ENCODE measurements at regions not wholly inside any gene's neighbourhood (a gene's known extent, or its start where the extent isn't known, plus 50 kb on each side); places are given as distances from the start of the nearest gene placed in this dataset.
A peak's percentile ranks its signal among the peaks of the same experiment; 100 is the strongest.

GRCh38 chr10:128209862-128210214 lies 83.6 kb upstream of the MKI67 start:
- WGBS = 96% methylated on average over 13 of the region's 13 CpGs
- no peak overlapping the region for H3K9ac ChIP-seq (ENCODE audit: low read depth, low read length)
- no peak overlapping the region for H3K27ac ChIP-seq (ENCODE audit: low read depth, low read length)
- H3K9me3 ChIP-seq (ENCODE audit: insufficient read depth, low read depth, low read length) = no peaks in the 10 kb centered on the region
- H3K36me3 ChIP-seq (ENCODE audit: insufficient read depth, low read length) = no peaks in the 10 kb centered on the region
- H3K4me1 ChIP-seq (ENCODE audit: insufficient read depth, low read length) = no peaks in the 10 kb centered on the region; the same call in 1 of the 2 replicates
- peak overlapping the region; percentile 67; the same call in 1 of the 2 replicates for H3K4me3 ChIP-seq (ENCODE audit: low read length)
- H3K27me3 ChIP-seq (ENCODE audit: insufficient read depth, low read length) = peaks cover 18% of the 10 kb centered on the region

- H3K4me3 ChIP-seq (ENCODE audit: low read length) = peak overlapping the region; percentile 67
- no peak overlapping the region for H3K27ac ChIP-seq (ENCODE audit: low read depth, low read length)
- peaks cover 18% of the 10 kb centered on the region for H3K27me3 ChIP-seq (ENCODE audit: insufficient read depth, low read length)
- H3K4me1 ChIP-seq (ENCODE audit: insufficient read depth, low read length) = no peaks in the 10 kb centered on the region; the same call in 1 of the 2 replicates
- no peaks in the 10 kb centered on the region for H3K9me3 ChIP-seq (ENCODE audit: insufficient read depth, low read depth, low read length)
- WGBS = 3% methylated on average over 91 of the region's 91 CpGs
- H3K36me3 ChIP-seq (ENCODE audit: insufficient read depth, low read length) = no peaks in the 10 kb centered on the region
- H3K9ac ChIP-seq (ENCODE audit: low read depth, low read length) = peak overlapping the region; percentile 42; the same call in 1 of the 2 replicates
Observed at GRCh38 chr10:128210215-128211063, 84.2 kb upstream of the MKI67 start.

GRCh38 chr10:128211064-128211504 lies 84.9 kb upstream of the MKI67 start:
- Histone ChIP-seq H3K9me3 (ENCODE audit: insufficient read depth, low read depth, low read length) (no peaks in the 10 kb centered on the region), H3K4me1 (ENCODE audit: insufficient read depth, low read length) (no peaks in the 10 kb centered on the region; the same call in 1 of the 2 replicates), H3K27me3 (ENCODE audit: insufficient read depth, low read length) (peaks cover 18% of the 10 kb centered on the region), H3K4me3 (ENCODE audit: low read length) (peak overlapping the region; percentile 67), H3K36me3 (ENCODE audit: insufficient read depth, low read length) (no peaks in the 10 kb centered on the region), H3K27ac (ENCODE audit: low read depth, low read length) (no peak overlapping the region), H3K9ac (ENCODE audit: low read depth, low read length) (no peak overlapping the region; the same call in 1 of the 2 replicates)
- WGBS = 36% methylated on average over 24 of the region's 25 CpGs

GRCh38 chr10:128211953-128212727 lies 85.9 kb upstream of the MKI67 start:
- H3K36me3 ChIP-seq (ENCODE audit: insufficient read depth, low read length) = no peaks in the 10 kb centered on the region
- no peak overlapping the region for H3K27ac ChIP-seq (ENCODE audit: low read depth, low read length)
- H3K9me3 ChIP-seq (ENCODE audit: insufficient read depth, low read depth, low read length) = no peaks in the 10 kb centered on the region
- no peaks in the 10 kb centered on the region; the same call in 1 of the 2 replicates for H3K4me1 ChIP-seq (ENCODE audit: insufficient read depth, low read length)
- WGBS = 28% methylated on average over 32 of the region's 32 CpGs
- peak overlapping the region; percentile 12; the same call in 1 of the 2 replicates for H3K4me3 ChIP-seq (ENCODE audit: low read length)
- H3K9ac ChIP-seq (ENCODE audit: low read depth, low read length) = no peak overlapping the region
- H3K27me3 ChIP-seq (ENCODE audit: insufficient read depth, low read length) = peaks cover 18% of the 10 kb centered on the region

- Histone ChIP-seq H3K27me3 (ENCODE audit: insufficient read depth, low read length) (peaks cover 18% of the 10 kb centered on the region), H3K4me1 (ENCODE audit: insufficient read depth, low read length) (no peaks in the 10 kb centered on the region; the same call in 1 of the 2 replicates), H3K9me3 (ENCODE audit: insufficient read depth, low read depth, low read length) (no peaks in the 10 kb centered on the region), H3K36me3 (ENCODE audit: insufficient read depth, low read length) (no peaks in the 10 kb centered on the region), H3K9ac (ENCODE audit: low read depth, low read length) (no peak overlapping the region), H3K4me3 (ENCODE audit: low read length) (no peak overlapping the region), H3K27ac (ENCODE audit: low read depth, low read length) (no peak overlapping the region)
- WGBS = 94% methylated on average over 7 of the region's 7 CpGs
Observed at GRCh38 chr10:128213156-128213555, 86.9 kb upstream of the MKI67 start.

- Histone ChIP-seq H3K36me3 (ENCODE audit: insufficient read depth, low read length) (no peaks in the 10 kb centered on the region), H3K27ac (ENCODE audit: low read depth, low read length) (no peak overlapping the region), H3K4me1 (ENCODE audit: insufficient read depth, low read length) (no peaks in the 10 kb centered on the region; the same call in 1 of the 2 replicates), H3K9me3 (ENCODE audit: insufficient read depth, low read depth, low read length) (no peaks in the 10 kb centered on the region), H3K4me3 (ENCODE audit: low read length) (no peak overlapping the region), H3K27me3 (ENCODE audit: insufficient read depth, low read length) (peaks cover 14% of the 10 kb centered on the region), H3K9ac (ENCODE audit: low read depth, low read length) (no peak overlapping the region)
- 95% methylated on average over 8 of the region's 8 CpGs for WGBS
Observed at GRCh38 chr10:128215733-128216132, 89.5 kb upstream of the MKI67 start.

GRCh38 chr10:128217136-128217535 lies 90.9 kb upstream of the MKI67 start:
- H3K9ac ChIP-seq (ENCODE audit: low read depth, low read length) = no peak overlapping the region
- 93% methylated on average over 6 of the region's 7 CpGs for WGBS
- no peaks in the 10 kb centered on the region for H3K36me3 ChIP-seq (ENCODE audit: insufficient read depth, low read length)
- no peaks in the 10 kb centered on the region for H3K9me3 ChIP-seq (ENCODE audit: insufficient read depth, low read depth, low read length)
- no peaks in the 10 kb centered on the region; the same call in 1 of the 2 replicates for H3K4me1 ChIP-seq (ENCODE audit: insufficient read depth, low read length)
- H3K4me3 ChIP-seq (ENCODE audit: low read length) = no peak overlapping the region
- H3K27me3 ChIP-seq (ENCODE audit: insufficient read depth, low read length) = 0 out of 2 replicates have a peak, but pooled peaks cover 3% of the 10 kb centered on the region
- no peak overlapping the region for H3K27ac ChIP-seq (ENCODE audit: low read depth, low read length)

GRCh38 chr10:128218161-128218560 lies 91.9 kb upstream of the MKI67 start:
- no peaks in the 10 kb centered on the region for H3K36me3 ChIP-seq (ENCODE audit: insufficient read depth, low read length)

GRCh38 chr10:128219295-128219694 lies 93.1 kb upstream of the MKI67 start:
- Histone ChIP-seq H3K9me3 (ENCODE audit: insufficient read depth, low read depth, low read length) (no peaks in the 10 kb centered on the region), H3K27ac (ENCODE audit: low read depth, low read length) (no peak overlapping the region), H3K9ac (ENCODE audit: low read depth, low read length) (no peak overlapping the region), H3K4me1 (ENCODE audit: insufficient read depth, low read length) (no peaks in the 10 kb centered on the region), H3K4me3 (ENCODE audit: low read length) (no peak overlapping the region), H3K27me3 (ENCODE audit: insufficient read depth, low read length) (no peaks in the 10 kb centered on the region), H3K36me3 (ENCODE audit: insufficient read depth, low read length) (no peaks in the 10 kb centered on the region)
- WGBS = 88% methylated on average over 1 of the region's 1 CpG

More at GRCh38 chr10:128218161-128218560, 91.9 kb upstream of the MKI67 start:
- no peaks in the 10 kb centered on the region for H3K9me3 ChIP-seq (ENCODE audit: insufficient read depth, low read depth, low read length)
- H3K9ac ChIP-seq (ENCODE audit: low read depth, low read length) = no peak overlapping the region
- no peaks in the 10 kb centered on the region for H3K4me1 ChIP-seq (ENCODE audit: insufficient read depth, low read length)
- no peaks in the 10 kb centered on the region for H3K27me3 ChIP-seq (ENCODE audit: insufficient read depth, low read length)
- H3K4me3 ChIP-seq (ENCODE audit: low read length) = no peak overlapping the region
- H3K27ac ChIP-seq (ENCODE audit: low read depth, low read length) = no peak overlapping the region
- 83% methylated on average over 4 of the region's 4 CpGs for WGBS

GRCh38 chr10:128220021-128220420 lies 93.8 kb upstream of the MKI67 start:
- H3K27ac ChIP-seq (ENCODE audit: low read depth, low read length) = no peak overlapping the region
- H3K27me3 ChIP-seq (ENCODE audit: insufficient read depth, low read length) = no peaks in the 10 kb centered on the region
- H3K4me1 ChIP-seq (ENCODE audit: insufficient read depth, low read length) = no peaks in the 10 kb centered on the region
- no peaks in the 10 kb centered on the region for H3K36me3 ChIP-seq (ENCODE audit: insufficient read depth, low read length)
- H3K4me3 ChIP-seq (ENCODE audit: low read length) = no peak overlapping the region
- no peak overlapping the region for H3K9ac ChIP-seq (ENCODE audit: low read depth, low read length)
- H3K9me3 ChIP-seq (ENCODE audit: insufficient read depth, low read depth, low read length) = no peaks in the 10 kb centered on the region
- WGBS = 100% methylated on average over 5 of the region's 5 CpGs

GRCh38 chr10:128221117-128221516 lies 94.9 kb upstream of the MKI67 start:
- Histone ChIP-seq H3K9ac (ENCODE audit: low read depth, low read length) (no peak overlapping the region), H3K27ac (ENCODE audit: low read depth, low read length) (no peak overlapping the region), H3K27me3 (ENCODE audit: insufficient read depth, low read length) (no peaks in the 10 kb centered on the region), H3K9me3 (ENCODE audit: insufficient read depth, low read depth, low read length) (no peaks in the 10 kb centered on the region), H3K36me3 (ENCODE audit: insufficient read depth, low read length) (no peaks in the 10 kb centered on the region), H3K4me3 (ENCODE audit: low read length) (no peak overlapping the region), H3K4me1 (ENCODE audit: insufficient read depth, low read length) (no peaks in the 10 kb centered on the region)
- 90% methylated on average over 11 of the region's 11 CpGs for WGBS
